ENCODE measurements at regions not wholly inside any gene's neighbourhood (a gene's known extent, or its start where the extent isn't known, plus 50 kb on each side); places are given as distances from the start of the nearest gene placed in this dataset.

- ChIA-PET SMC1A (ENCODE audit: uncharacterized antibody, unreplicated experiment) (interaction anchor here (0.9 to 4.5 kb wide), 5 partner anchors 12 to 538 kb away, joined by 3 to 26 read pairs (median 4); no protein-coding TSS in a partner anchor), RAD21 (ENCODE audit: unreplicated experiment) (interaction anchor here (1.9 kb wide), 1 partner anchor 42 kb away, joined by 4 read pairs; no protein-coding TSS in a partner anchor), POLR2A (no interaction called here), CTCF (interaction anchor here (1.2 to 2.8 kb wide), 6 partner anchors 11 to 538 kb away, joined by 3 to 12 read pairs (median 6); no protein-coding TSS in a partner anchor)
- no peaks in the 10 kb centered on the region for H3K4me1 ChIP-seq (ENCODE audit: control insufficient read depth, insufficient read depth, low read length)
- H3K79me2 ChIP-seq (ENCODE audit: control insufficient read depth, insufficient read depth, low read length): no peaks in the 10 kb centered on the region
- FAIRE-seq: no peak
- no peak overlapping the region for H3K9ac ChIP-seq (ENCODE audit: control insufficient read depth, insufficient read depth, low read length)
- H3K4me2 ChIP-seq (ENCODE audit: control insufficient read depth, insufficient read depth): no peak overlapping the region
- no peak overlapping the region for H3K4me3 ChIP-seq
- no peak overlapping the region for H3K27ac ChIP-seq (ENCODE audit: control insufficient read depth, insufficient read depth)
- H3K9me3 ChIP-seq (replicated peaks; ENCODE audit: control insufficient read depth, insufficient read depth, low read length): no peaks in the 10 kb centered on the region
- H3K36me3 ChIP-seq (ENCODE audit: control insufficient read depth in 2 of 2, insufficient read depth in 2 of 2, low read length in 1 of 2): no peaks in the 10 kb centered on the region
- no peak overlapping the region for H2AFZ ChIP-seq (ENCODE audit: control insufficient read depth, low read depth, low read length)
- DNase-seq (ENCODE audit: low read depth, low spot score): no peak
- intact Hi-C loops (cut with micrococcal nuclease; ENCODE audit: unreplicated experiment): loop anchor here (2.0 kb wide), 1 partner anchor 467 kb away; no protein-coding TSS in a partner anchor
- H3K27me3 ChIP-seq (replicated peaks in 1 of 2; ENCODE audit: control insufficient read depth in 2 of 2, insufficient read depth in 2 of 2, low read length in 1 of 2): no peaks in the 10 kb centered on the region
- WGBS (ENCODE audit: insufficient coverage, insufficient replicate concordance, low lambda C conversion rate, missing lambda C conversion rate): 68% methylated on average over 10 of the region's 10 CpGs
- TF ChIP-seq DPF2 (IDR thresholded peaks at IDR 0.05) (no peak), BCLAF1 (IDR thresholded peaks at IDR 0.05) (no peak), NFYB (IDR thresholded peaks at IDR 0.05; ENCODE audit: insufficient read depth, low read depth, low read length) (no peak), MXI1 (IDR thresholded peaks at IDR 0.05; ENCODE audit: low read depth, low read length) (no peak), ESRRA (IDR thresholded peaks at IDR 0.05; ENCODE audit: low read length) (no peak), RELA (IDR thresholded peaks at IDR 0.05; ENCODE audit: borderline replicate concordance, partially characterized antibody) (no peak), BHLHE40 (IDR thresholded peaks at IDR 0.05; ENCODE audit: borderline replicate concordance in 1 of 2, low read depth in 2 of 2, low read length in 1 of 2) (no peak), POLR2A (IDR thresholded peaks at IDR 0.05; ENCODE audit: low read depth, low read length) (no peak), STAT1 (conservative IDR thresholded peaks at IDR 0.05) (no peak), TCF3 (IDR thresholded peaks at IDR 0.05; ENCODE audit: borderline replicate concordance, insufficient read depth, low read depth, low read length) (no peak), WRNIP1 (IDR thresholded peaks at IDR 0.05; ENCODE audit: borderline replicate concordance, low read depth, low read length) (no peak), SMAD1 (IDR thresholded peaks at IDR 0.05; ENCODE audit: low read depth, partially characterized antibody) (no peak), IRF4 (IDR thresholded peaks at IDR 0.05; ENCODE audit: low read depth, low read length) (no peak), GATAD2B (conservative IDR thresholded peaks at IDR 0.05; ENCODE audit: low read depth) (no peak), TCF12 (IDR thresholded peaks at IDR 0.05; ENCODE audit: low read depth, low read length) (no peak), SPI1 (IDR thresholded peaks at IDR 0.05; ENCODE audit: borderline replicate concordance, insufficient read depth, low read depth, low read length) (no peak)
- in situ Hi-C loops (cut with MboI): no loop called here
- ATAC-seq: no peak
- H4K20me1 ChIP-seq (ENCODE audit: control insufficient read depth, insufficient read depth): no peaks in the 10 kb centered on the region
- BruUV-seq (replicated peaks): no TSS peak
Measured at GRCh38 chr3:107939691-107940442, 151.0 kb downstream of the CD47 start.

Data from GM12878 (cell line).